ENCODE measurements at regions not wholly inside any gene's neighbourhood (a gene's known extent, or its start where the extent isn't known, plus 50 kb on each side); places are given as distances from the start of the nearest gene placed in this dataset.

DNA sequence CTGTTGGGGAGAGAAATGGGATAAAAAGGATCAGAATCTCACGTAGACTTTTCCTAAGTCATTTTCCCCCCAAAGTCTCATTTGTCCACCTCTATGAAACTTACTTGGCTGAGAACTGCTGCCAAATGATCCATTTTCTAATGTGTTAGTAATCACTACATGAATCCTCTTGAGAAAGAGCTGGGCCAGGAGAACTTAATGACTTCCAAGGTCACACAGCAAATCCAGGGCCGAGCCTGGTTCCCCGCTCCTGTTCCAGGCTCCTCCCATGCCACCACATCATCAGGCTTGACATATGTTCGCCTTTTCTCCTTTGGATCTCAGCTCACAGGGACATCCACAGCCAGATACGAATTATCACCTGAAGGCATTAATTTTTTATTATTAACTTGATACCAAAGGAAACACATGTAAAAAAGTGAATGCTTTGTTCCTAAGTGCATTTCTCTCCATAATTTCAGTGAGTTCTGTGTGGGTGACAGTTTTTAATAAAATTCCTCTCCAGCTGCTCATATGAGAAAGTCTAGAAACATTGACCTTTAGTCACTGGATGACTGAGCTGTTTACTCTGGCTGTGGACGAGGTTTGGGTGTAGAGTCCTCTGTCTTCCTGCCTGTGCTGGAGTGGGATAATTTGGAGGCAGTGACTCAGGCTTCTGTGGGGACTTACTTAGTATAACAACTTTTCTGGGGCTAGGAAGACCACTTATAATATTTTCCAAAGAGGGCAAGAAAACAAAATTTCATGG is 276.3 kb downstream of the PAX1 start:
- TF ChIP-seq POLR2AphosphoS5 (IDR thresholded peaks at IDR 0.05) = no peak
- no peak for TF ChIP-seq POLR2A (IDR thresholded peaks at IDR 0.05)
- TF ChIP-seq, protein P1, sequence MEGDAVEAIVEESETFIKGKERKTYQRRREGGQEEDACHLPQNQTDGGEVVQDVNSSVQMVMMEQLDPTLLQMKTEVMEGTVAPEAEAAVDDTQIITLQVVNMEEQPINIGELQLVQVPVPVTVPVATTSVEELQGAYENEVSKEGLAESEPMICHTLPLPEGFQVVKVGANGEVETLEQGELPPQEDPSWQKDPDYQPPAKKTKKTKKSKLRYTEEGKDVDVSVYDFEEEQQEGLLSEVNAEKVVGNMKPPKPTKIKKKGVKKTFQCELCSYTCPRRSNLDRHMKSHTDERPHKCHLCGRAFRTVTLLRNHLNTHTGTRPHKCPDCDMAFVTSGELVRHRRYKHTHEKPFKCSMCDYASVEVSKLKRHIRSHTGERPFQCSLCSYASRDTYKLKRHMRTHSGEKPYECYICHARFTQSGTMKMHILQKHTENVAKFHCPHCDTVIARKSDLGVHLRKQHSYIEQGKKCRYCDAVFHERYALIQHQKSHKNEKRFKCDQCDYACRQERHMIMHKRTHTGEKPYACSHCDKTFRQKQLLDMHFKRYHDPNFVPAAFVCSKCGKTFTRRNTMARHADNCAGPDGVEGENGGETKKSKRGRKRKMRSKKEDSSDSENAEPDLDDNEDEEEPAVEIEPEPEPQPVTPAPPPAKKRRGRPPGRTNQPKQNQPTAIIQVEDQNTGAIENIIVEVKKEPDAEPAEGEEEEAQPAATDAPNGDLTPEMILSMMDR (IDR thresholded peaks at IDR 0.05) = no peak

Measured in breast epithelium (tissue), 3 donors.